MM.1S (cell line): ENCODE measurements at regions not wholly inside any gene's neighbourhood (a gene's known extent, or its start where the extent isn't known, plus 50 kb on each side); places are given as distances from the start of the nearest gene placed in this dataset.

Source experiments
- CTCF ChIP-seq: fragments of 300-600 bp; sonication (generic); IDR thresholded peaks from 2 replicates; pipeline ENCODE4 v1.5.1; 2016; ENCODE audit warnings: antibody characterized with exemption, low read length, mixed read lengths
- EZH2 ChIP-seq: fragments of 300-600 bp; sonication (generic); optimal IDR thresholded peaks from 2 replicates; pipeline ENCODE3; 2017; ENCODE audit warnings: low read depth, mild to moderate bottlenecking, antibody characterized with exemption, low read length, mixed read lengths

GRCh38 chr5:28926422-28926821 is 1888.0 kb upstream of the CDH9 start:
- TF ChIP-seq CTCF (no peak), EZH2 (no peak)
